Nephron (organoid): ENCODE measurements at regions not wholly inside any gene's neighbourhood (a gene's known extent, or its start where the extent isn't known, plus 50 kb on each side); places are given as distances from the start of the nearest gene placed in this dataset.

ENCODE experiments used
- H3K27ac Mint-ChIP-seq, 3 experiments: 2 replicates each; pipeline ENCODE4 v1.8.0; 2020; ENCODE audit warnings: mixed read lengths in 3 of 3, mild to moderate bottlenecking in 2 of 3, moderate library complexity in 1 of 3
- H3K27me3 Mint-ChIP-seq: 2 replicates; pipeline ENCODE4 v1.8.0; 2021; ENCODE audit warnings: low read depth, mild to moderate bottlenecking, moderate library complexity, mixed read lengths
- H3K36me3 Mint-ChIP-seq: 2 replicates; pipeline ENCODE4 v1.8.0; 2020; ENCODE audit warnings: low read depth, mixed read lengths
- H3K4me1 Mint-ChIP-seq: 2 replicates; pipeline ENCODE4 v1.8.0; 2020; ENCODE audit warnings: mixed read lengths
- H3K4me3 Mint-ChIP-seq, 3 experiments: 2 replicates each; pipeline ENCODE4 v1.8.0; 2020; ENCODE audit warnings: mild to moderate bottlenecking in 3 of 3, mixed read lengths in 3 of 3, moderate library complexity in 2 of 3
- H3K9me3 Mint-ChIP-seq: 2 replicates; pipeline ENCODE4 v1.8.0; 2020; ENCODE audit warnings: mixed read lengths
- TF ChIP-seq, protein P1 (sequence below), 3 experiments: fragments of 200-600 bp; sonication (generic); IDR thresholded peaks; one replicate each; pipeline ENCODE4 v1.5.0; 2021; ENCODE audit warnings: antibody characterized with exemption in 3 of 3; ENCODE audit not compliant: unreplicated experiment in 3 of 3

- Mint-ChIP-seq H3K4me1 (no peaks in the 10 kb centered on the region), H3K4me3 (no peak overlapping the region), H3K36me3 (no peaks in the 10 kb centered on the region), H3K9me3 (no peaks in the 10 kb centered on the region), H3K27ac (no peak overlapping the region), H3K27me3 (no peaks in the 10 kb centered on the region)
- TF ChIP-seq, protein P1, sequence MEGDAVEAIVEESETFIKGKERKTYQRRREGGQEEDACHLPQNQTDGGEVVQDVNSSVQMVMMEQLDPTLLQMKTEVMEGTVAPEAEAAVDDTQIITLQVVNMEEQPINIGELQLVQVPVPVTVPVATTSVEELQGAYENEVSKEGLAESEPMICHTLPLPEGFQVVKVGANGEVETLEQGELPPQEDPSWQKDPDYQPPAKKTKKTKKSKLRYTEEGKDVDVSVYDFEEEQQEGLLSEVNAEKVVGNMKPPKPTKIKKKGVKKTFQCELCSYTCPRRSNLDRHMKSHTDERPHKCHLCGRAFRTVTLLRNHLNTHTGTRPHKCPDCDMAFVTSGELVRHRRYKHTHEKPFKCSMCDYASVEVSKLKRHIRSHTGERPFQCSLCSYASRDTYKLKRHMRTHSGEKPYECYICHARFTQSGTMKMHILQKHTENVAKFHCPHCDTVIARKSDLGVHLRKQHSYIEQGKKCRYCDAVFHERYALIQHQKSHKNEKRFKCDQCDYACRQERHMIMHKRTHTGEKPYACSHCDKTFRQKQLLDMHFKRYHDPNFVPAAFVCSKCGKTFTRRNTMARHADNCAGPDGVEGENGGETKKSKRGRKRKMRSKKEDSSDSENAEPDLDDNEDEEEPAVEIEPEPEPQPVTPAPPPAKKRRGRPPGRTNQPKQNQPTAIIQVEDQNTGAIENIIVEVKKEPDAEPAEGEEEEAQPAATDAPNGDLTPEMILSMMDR (IDR thresholded peaks at IDR 0.05; ENCODE audit: unreplicated experiment in 3 of 3): no peak
Measured at GRCh38 chr6:98635191-98635590, 199.2 kb upstream of the POU3F2 start.

DNA sequence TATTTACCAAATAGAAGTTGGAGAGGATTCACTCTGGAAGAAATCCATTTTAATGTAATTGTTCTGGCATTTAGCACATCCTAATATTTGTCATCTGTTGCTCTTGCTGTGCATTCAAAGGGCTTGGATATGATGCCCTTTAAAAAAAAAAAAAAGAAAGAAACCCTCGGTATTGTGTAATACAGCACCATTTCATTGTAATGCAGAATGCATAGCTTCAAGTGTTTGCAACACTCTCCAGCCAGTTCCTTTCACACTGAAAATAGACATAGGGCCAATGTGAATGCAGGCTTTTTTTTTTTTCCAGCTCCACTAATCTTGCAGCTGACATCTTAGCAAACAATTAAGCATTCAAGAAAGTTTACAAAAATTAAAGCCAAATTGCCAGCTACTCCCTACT lies 197.4 kb upstream of the POU3F2 start:
- no peaks in the 10 kb centered on the region for H3K9me3 Mint-ChIP-seq
- H3K27ac Mint-ChIP-seq: no peak overlapping the region
- TF ChIP-seq, protein P1 (IDR thresholded peaks at IDR 0.05; ENCODE audit: unreplicated experiment in 3 of 3): no peak
- no peaks in the 10 kb centered on the region for H3K36me3 Mint-ChIP-seq
- no peaks in the 10 kb centered on the region for H3K27me3 Mint-ChIP-seq
- H3K4me3 Mint-ChIP-seq: no peak overlapping the region
- no peaks in the 10 kb centered on the region for H3K4me1 Mint-ChIP-seq

DNA sequence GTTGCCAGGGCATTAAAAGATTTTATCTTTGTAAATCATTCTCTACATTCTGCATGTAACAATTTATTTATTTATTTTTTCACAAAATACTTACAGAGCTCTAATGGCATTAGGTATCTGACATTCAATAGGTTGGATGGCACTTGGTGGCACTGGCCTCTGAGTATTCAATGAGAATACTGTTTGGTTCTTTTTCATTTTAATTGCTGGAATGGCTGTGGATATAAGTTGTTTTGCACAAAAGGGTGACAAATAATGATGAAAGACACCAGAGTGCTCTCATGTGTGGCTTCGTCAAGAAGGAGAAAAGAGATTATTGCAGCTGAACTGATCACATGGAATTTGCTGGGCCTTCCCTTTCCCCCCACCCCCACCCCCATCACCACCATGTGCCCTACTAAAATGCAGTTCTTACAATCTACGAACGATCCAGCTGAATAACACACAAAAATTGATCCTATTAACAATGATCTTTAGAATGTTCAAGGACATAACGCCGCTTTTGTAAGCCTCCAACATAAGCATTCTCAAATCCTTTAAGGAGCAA lies 195.2 kb upstream of the POU3F2 start:
- no peaks in the 10 kb centered on the region for H3K9me3 Mint-ChIP-seq
- H3K4me1 Mint-ChIP-seq: no peaks in the 10 kb centered on the region
- H3K27ac Mint-ChIP-seq: no peak overlapping the region
- TF ChIP-seq, protein P1 (IDR thresholded peaks at IDR 0.05; ENCODE audit: unreplicated experiment in 3 of 3): no peak
- H3K36me3 Mint-ChIP-seq: no peaks in the 10 kb centered on the region
- H3K27me3 Mint-ChIP-seq: no peaks in the 10 kb centered on the region
- H3K4me3 Mint-ChIP-seq: no peak overlapping the region

DNA sequence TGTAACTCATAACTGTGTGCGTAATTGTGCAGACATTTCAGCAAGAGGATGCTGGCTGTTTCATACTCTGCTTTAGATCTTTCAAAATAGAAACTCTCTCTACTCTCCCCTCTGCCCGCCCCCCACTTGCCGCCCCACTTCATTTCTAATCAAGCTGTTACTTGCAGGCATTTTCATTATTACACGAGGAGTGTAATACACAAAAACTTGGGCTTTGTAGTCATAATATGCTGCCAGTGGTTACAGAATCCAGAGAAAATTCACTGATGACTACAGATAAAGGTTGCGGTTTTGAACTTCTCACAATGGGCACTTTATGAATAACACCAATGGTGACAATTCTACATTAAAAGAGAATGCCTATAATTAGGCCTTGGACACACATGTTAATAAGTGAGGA lies 194.0 kb upstream of the POU3F2 start:
- TF ChIP-seq, protein P1 (IDR thresholded peaks at IDR 0.05; ENCODE audit: unreplicated experiment in 3 of 3): no peak
- H3K9me3 Mint-ChIP-seq: no peaks in the 10 kb centered on the region
- peaks cover 3% of the 10 kb centered on the region for H3K27me3 Mint-ChIP-seq
- H3K36me3 Mint-ChIP-seq: no peaks in the 10 kb centered on the region
- no peaks in the 10 kb centered on the region for H3K4me1 Mint-ChIP-seq
- H3K4me3 Mint-ChIP-seq: no peak overlapping the region
- H3K27ac Mint-ChIP-seq: no peak overlapping the region

GRCh38 chr6:98641949-98642719 lies 192.2 kb upstream of the POU3F2 start:
- H3K36me3 Mint-ChIP-seq: no peaks in the 10 kb centered on the region
- no peak overlapping the region for H3K4me3 Mint-ChIP-seq
- TF ChIP-seq, protein P1 (IDR thresholded peaks at IDR 0.05; ENCODE audit: unreplicated experiment in 3 of 3): no peak
- H3K27me3 Mint-ChIP-seq: peaks cover 3% of the 10 kb centered on the region
- H3K27ac Mint-ChIP-seq: no peak overlapping the region
- no peaks in the 10 kb centered on the region for H3K9me3 Mint-ChIP-seq
- no peaks in the 10 kb centered on the region for H3K4me1 Mint-ChIP-seq

DNA sequence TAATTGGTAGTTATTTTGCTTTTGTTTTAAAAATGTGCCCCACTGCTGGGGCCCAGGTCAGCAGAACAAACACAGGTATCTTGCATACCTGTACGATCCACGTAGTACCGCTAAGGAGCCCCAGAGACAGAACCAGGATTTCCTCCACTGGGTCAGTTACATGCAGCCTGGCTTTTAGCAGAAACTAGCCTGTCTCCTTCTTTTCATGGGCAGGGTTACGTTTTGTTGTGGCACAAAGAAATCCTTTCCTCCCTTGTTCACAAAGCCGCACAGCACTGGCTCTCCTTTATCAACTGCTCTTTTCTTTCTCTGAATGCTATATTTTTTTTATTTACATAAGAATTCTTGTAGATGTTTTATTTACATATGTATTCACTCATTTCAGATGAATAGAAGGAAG lies 190.3 kb upstream of the POU3F2 start:
- H3K27me3 Mint-ChIP-seq: peaks cover 3% of the 10 kb centered on the region
- no peak overlapping the region for H3K27ac Mint-ChIP-seq
- H3K4me1 Mint-ChIP-seq: no peaks in the 10 kb centered on the region
- no peaks in the 10 kb centered on the region for H3K36me3 Mint-ChIP-seq
- H3K9me3 Mint-ChIP-seq: no peaks in the 10 kb centered on the region
- H3K4me3 Mint-ChIP-seq: no peak overlapping the region
- TF ChIP-seq, protein P1 (IDR thresholded peaks at IDR 0.05; ENCODE audit: unreplicated experiment in 3 of 3): no peak
